ENCODE measurements at regions not wholly inside any gene's neighbourhood (a gene's known extent, or its start where the extent isn't known, plus 50 kb on each side); places are given as distances from the start of the nearest gene placed in this dataset.

DNA sequence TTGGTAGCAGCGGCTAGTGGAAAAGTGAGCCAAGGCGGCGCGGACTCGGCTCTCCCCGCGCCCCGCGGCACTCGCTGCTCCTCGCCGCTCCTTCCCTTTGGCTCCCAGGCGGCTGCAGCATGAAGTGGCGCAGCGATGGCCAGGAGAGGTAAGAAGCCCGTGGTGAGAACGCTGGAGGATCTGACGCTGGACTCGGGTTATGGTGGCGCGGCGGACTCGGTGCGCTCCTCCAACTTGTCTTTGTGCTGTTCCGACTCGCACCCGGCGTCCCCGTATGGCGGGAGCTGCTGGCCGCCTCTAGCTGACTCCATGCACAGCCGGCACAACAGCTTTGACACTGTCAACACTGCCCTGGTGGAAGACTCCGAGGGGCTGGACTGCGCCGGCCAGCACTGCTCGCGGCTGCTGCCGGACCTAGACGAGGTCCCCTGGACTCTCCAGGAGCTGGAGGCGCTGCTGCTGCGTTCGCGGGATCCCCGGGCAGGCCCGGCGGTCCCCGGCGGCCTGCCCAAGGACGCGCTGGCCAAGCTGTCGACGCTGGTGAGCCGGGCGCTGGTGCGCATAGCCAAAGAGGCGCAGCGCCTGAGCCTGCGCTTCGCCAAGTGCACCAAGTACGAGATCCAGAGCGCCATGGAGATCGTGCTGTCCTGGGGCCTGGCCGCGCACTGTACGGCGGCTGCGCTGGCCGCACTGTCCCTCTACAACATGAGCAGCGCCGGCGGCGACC is 225.6 kb upstream of the CRY1 start:
- intact Hi-C loops (cut with micrococcal nuclease), result loop anchor here (1.0 to 2.0 kb wide), 11 partner anchors 11 to 1018 kb away; partner anchors contain the start of genes CRY1, MTERF2 and PWP1

DNA sequence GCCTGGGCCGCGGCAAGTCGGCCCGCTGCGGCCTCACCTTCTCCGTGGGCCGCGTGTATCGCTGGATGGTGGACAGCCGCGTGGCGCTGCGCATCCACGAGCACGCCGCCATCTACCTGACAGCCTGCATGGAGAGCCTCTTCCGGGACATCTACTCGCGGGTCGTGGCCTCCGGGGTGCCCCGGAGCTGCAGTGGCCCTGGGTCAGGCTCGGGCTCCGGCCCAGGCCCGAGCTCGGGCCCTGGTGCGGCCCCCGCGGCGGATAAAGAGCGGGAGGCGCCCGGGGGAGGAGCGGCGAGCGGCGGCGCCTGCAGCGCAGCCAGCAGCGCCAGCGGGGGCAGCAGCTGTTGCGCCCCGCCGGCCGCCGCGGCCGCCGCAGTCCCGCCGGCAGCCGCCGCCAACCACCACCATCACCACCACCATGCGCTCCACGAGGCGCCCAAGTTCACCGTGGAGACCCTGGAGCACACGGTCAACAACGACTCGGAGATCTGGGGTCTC is 226.2 kb upstream of the CRY1 start:
- intact Hi-C loops (cut with micrococcal nuclease), result loop anchor here (2.0 to 10.0 kb wide), 8 partner anchors 333 to 1835 kb away; partner anchors contain the start of genes FICD, MTERF2, POLR3B and PRDM4

DNA sequence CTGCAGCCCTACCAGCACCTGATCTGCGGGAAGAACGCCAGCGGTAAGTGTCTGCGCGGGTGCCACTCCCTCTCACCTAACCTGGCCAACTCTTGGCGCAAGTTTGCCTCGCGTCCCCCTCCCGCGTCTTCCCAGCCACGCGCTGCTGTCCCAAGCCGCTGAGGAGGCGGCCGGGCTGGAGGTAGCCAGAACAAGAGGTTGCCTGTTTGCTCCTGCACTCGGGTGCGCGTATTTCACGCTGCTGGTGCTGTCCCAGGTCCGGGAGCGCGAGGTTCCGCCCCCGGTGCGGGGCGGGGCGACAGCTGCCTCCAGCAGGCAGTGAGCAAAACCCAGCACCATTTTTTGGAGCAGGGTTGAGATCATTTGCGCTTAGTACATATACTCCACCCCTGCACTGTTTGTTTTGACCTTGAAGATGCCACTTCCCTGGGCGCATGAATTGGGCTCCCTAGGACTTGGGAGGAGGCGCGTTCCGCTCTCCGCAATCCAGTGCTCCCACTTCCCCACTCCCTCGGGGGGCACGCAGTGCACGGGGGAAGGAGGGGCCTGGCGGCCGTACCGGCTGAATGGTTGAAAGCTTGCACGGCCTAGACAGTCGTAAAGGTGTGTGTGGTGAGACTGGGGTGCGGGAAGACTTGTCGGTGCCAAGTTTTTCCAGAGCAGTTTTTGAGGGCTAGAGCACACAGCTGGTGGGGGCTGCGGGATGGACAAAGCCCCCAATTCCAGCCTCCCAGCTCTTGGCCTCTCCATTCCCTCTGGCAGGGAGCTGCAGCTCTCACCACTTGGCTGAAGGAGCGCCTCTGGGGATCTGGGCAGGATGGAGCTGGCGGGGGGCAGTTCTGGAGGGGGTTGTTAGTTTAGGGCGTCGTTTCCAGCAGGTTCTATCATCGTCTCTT is 226.9 kb upstream of the CRY1 start:
- intact Hi-C loops (cut with micrococcal nuclease), result loop anchor here (2.0 to 10.0 kb wide), 6 partner anchors 441 to 1835 kb away; partner anchors contain the start of genes FICD, POLR3B, PRDM4 and USP30

DNA sequence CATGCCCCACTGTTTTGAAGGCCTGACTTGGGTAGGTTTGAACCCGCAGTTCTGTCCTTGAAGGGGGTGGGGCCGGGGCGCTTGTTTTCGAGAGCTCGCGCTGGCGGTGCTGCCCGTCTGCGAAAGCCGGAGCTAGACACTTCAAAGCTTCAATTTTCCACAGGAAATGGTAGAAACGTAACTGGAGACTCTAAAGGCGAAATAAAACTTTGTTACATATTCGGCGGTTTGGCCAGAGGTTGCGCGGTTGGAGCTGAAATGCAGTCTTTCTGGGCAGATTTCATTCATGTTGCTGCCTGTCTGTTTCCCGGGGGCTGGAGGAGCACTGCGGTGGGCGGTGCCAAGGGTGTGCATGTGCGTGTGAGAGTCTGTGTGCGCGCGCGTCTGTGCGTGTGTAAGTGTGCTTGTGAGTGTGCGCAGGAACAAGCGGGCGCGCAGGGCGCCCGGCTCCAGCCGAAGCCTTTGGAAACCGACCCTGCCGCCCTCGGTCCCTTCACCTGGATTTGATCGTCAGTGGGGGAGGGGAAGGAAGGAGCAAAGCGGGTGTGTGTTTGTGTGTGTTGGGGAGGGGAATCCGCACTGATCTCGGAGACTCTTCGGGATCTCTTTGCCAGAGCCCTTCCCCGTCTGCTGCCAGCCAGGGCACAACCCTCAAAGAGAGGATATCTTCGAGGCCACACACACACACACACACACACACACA is 227.7 kb upstream of the CRY1 start:
- intact Hi-C loops (cut with micrococcal nuclease), result loop anchor here (1.0 to 10.0 kb wide), 8 partner anchors 8 to 1834 kb away; partner anchors contain the start of genes FICD, POLR3B, PRDM4 and USP30

DNA sequence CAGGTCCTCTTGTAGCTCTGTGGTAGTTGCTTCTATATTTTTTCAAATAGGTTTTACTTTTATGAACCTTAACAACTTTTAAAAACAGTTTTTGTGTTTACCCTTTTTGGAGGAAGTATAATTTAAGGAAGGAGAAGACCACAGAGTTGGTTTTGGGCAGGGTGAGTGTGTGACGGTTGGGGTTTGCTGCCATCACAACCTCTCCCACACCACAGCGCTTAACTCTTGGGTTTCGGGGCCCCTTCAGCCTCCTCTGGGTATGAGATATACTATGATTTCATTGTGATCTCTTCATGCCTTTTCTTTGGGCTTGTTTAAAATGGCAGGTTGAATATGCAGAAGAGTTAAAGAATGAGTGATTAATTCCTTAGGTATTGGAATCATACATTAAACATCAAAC is 228.7 kb upstream of the CRY1 start:
- intact Hi-C loops (cut with micrococcal nuclease), result loop anchor here (1.0 to 10.0 kb wide), 6 partner anchors 30 to 1833 kb away; partner anchors contain the start of genes POLR3B and USP30

DNA sequence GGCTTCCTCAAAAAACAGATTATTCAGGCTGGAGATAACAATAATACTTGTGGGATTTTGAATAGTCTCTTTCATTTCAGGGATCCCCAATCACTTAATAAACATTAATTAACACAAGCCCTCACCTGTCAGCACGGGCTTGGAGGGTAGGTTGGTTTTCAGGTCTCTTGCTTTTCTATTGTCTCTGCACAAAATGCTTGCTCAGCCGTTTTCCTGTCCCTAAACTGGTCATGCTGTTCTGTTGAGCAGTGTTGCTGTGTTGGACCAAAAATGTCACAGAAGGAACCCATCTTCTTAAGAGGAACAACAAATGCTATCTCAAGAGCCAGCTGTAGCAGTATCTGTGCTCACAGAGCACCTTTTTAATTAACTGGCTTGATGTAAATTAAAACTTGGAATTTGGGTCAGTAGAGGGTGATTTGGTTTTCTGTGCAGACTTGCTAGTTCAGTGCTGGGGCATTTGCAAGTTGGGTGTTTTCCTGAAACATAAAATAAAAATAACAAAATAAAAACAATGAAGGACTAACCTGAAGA is 231.8 kb upstream of the CRY1 start:
- intact Hi-C loops (cut with micrococcal nuclease), result loop anchor here (10.0 kb wide), 1 partner anchor 1830 kb away; no protein-coding TSS in a partner anchor

DNA sequence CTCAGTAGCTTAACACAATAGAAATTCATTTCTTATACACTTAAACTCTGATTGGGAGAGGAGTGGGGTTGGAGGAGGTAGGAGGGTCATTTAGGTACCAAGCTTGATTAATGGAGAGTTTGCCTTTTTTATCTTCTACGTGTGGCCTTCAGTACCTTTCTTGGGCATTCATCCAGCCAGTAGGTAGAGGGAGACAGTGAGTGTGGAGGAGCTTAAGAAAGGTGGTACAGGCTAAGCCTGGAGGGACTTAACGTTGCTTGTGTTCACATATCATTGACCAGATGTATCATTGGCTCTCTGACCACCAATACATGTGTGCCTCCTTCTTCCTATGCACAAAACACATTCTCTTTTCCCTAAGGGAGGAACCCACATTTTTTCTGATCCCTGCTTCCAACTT is 232.9 kb upstream of the CRY1 start:
- intact Hi-C loops (cut with micrococcal nuclease), result loop anchor here (10.0 kb wide), 1 partner anchor 1829 kb away; no protein-coding TSS in a partner anchor

DNA sequence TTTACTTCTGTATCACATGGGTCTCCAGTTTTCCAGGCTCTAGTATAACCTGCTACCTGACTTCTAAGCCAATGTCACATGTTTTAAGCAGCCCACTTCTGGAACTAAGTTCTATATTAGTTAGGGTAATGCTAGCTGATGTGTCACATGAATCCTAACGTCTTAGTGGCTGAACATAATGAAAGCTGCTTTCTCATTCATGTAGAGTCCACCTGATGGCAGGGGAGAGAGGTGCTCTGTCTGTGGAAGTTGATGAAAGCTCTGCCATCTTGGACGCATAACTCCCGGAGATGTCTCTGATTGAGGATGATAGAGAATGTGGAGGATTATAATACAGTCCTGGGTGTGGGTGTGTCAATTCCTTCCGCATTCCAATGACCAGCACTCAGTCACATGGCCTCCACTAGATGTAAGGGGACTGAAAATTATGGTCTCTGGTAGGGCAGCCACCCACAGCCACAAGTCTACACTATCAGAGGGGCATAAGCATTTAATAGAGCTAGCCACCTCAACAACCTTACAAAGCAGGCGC is 234.4 kb upstream of the CRY1 start:
- intact Hi-C loops (cut with micrococcal nuclease), result loop anchor here (10.0 kb wide), 1 partner anchor 1827 kb away; no protein-coding TSS in a partner anchor

DNA sequence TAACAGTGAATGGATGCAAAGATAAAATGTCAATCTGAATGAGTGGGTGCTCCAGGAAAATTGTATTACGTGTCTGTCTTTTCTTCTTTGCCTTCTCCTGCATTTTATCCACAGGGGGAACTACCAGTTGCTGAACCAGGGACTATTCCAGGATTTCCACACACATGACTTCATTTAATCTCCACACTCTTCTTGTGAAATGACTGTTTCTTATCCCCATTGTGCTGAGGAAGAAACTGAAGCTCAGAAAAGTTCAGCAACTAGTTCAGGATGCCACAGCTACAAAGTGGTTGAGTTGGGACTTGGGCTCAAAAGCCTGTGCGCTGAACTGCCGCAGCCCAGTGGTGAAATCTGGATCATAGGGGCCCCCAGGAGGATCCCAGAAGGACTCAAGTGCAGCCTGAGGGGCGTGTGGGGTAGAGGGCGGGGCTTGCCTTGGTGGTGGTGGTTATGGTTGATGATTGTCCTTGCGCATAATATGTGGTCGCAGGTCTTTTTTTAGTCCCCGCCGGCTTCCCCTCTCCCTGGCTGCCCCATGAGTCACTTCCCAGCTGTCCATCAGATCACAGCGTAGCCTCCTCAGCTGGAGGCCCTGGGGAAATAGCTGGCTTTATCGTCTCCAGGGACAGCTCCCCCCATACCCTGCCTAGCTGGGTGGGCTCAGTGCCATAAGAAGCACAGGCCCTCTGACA is 235.2 kb upstream of the CRY1 start:
- intact Hi-C loops (cut with micrococcal nuclease), result loop anchor here (1.0 to 10.0 kb wide), 2 partner anchors 7 to 1826 kb away; no protein-coding TSS in a partner anchor

DNA sequence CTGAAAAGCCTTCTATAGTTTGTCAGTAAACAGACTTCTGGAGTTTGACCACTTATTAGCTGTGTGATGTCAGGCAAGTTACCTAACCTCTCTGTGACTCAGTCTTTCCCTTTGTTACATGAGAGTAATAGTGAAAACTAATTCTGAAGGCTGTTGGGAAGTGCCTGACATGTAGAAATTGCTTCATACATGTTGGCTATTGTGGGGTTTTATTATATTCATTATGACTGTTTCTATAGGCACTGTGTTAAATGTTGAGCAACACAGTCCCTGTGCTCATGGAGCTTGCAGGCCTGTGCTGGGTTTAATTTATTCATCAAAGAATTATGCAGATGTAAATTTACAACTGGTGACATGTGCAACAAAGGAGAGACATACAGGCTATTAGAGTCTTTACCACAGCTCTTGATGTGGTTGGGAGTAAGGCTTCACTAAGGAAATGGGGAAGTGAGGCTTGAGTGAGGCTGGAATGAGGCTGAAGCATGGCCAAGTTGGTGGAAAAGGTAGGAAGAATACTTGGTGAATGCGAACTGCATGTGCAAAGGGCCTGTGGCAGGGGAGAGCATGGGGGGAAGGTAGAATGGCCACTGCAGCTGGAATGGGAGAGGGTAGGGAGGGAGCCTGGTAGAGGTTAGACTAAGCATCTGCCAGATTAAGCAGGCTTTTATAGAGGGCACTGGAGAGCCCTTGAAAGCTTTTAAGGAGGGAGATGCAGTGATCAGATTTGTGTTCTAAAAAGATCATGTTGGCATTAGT is 236.4 kb upstream of the CRY1 start:
- intact Hi-C loops (cut with micrococcal nuclease), result loop anchor here (1.0 to 10.0 kb wide), 2 partner anchors 8 to 1825 kb away; no protein-coding TSS in a partner anchor

DNA sequence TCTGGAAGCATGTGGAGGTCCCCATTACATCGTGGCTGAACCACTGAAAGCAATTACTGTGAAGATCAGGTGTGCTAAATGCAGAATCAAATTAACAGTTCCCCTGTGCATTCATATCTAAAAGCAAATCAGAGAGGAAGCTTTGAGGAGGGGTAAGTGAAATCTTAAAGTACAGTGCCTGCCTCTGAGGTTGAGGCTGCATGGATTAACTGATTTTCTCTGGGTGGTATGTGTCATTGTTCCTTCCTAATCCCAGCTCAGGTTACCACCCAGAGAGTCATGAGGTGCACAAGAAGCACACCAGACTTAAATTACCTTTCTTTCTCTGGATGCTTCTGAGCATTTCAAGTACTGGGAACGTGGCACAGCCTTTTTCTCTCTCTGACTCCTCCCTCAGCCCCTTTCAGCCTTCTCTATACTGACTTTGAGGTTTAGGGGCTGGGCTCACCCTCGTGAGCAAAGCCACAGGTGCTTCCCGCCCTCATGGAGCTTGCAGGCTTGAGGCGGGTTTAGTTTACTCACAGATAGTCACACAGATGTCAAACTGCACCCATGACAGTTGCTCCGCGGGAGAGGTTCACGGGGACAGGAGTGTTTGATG is 237.6 kb upstream of the CRY1 start:
- intact Hi-C loops (cut with micrococcal nuclease), result no loop called here

DNA sequence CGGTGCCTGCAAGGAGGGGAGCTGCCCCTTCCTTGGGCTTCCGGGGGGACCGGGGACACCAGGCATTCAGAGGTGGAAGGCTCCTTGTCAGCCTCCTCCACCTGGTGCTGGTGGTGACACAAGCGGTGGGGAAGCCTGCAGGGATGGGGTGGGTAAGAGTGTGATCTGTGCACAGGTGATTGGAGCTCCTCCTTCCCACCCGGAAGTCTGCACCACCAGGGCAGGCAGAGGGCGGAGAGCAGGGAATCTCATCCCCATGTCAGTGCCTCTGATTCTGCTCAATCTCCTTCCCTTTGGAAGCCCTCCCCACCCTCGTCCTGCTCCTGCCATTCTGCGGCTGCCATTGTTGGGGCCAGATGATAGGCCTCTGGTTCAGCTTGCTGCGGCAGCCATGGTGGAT is 238.1 kb upstream of the CRY1 start:
- intact Hi-C loops (cut with micrococcal nuclease), result no loop called here

DNA sequence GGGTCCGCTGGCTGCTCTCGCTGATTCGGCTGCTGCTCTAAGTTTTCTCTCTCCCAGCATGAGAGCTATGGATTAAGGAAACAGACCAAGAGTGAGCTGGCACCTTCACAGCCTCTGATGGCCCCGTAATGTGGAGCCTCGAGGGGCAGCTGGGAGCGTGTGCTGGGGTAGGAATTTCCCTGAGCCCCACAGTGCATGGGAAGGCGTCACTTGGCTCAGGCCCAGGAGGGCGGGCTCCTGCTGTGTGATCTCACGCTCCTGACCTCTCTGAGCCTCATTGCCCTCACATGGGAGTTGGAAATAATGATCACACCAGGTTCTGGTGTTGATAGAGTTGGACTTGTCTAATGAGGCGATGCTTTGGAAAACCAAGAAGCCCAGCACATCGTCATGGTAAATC is 238.6 kb upstream of the CRY1 start:
- intact Hi-C loops (cut with micrococcal nuclease), result no loop called here

DNA sequence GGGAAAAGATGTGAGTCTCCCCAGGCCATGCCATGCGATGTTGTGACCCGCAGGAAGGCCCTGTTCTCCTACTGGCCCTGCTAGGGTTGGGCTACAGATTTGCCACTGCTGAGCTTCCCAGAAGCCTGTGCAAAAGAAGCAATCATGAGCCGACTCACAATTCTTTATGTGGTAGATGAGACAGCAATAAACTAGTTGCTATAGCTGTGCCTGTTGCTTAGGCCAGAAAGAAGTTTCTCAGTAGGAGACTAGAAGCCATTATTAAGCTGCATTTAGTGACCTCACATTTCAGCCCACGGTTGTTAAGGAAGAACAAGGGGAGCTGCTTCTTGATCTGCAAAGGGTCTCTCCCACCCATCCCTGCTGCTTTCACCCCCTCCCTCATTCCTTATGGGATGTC is 239.4 kb upstream of the CRY1 start:
- intact Hi-C loops (cut with micrococcal nuclease), result no loop called here

DNA sequence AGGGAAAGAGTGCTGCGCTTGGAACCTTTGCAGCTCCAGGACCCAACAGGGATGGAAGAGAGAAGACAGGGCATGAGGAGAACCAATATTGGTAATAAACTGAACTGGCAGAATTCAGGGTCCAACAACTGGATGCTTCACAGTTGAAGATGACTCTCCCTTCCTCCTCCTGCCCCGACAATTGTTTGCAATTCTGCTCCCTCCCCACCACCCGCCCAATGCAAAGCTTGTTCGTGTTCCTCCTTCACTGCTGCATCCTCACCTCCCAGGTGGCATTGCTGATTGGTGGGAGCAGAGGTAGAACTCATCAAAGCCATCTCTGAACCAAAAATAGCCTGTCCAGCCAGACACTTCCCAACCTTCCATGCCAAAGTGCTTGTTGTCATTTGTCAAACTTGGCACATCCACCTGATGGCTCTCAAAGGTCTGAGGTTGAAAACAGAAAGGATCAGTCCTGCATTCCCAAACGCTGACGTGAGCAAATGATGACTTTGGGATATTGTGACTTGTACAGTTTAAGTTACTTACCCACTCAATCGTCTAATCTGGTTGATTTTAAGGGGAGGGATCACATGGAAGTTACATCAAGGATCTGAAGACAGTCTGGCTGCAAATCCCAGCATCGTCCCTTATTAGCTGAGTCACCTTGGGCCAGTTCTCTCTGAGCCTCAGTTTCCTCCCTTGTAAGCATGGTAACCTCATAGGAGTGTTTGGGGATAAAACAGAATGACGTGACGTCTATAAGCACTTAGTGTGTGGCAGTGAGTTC is 242.6 kb upstream of the CRY1 start:
- intact Hi-C loops (cut with micrococcal nuclease), result no loop called here

DNA sequence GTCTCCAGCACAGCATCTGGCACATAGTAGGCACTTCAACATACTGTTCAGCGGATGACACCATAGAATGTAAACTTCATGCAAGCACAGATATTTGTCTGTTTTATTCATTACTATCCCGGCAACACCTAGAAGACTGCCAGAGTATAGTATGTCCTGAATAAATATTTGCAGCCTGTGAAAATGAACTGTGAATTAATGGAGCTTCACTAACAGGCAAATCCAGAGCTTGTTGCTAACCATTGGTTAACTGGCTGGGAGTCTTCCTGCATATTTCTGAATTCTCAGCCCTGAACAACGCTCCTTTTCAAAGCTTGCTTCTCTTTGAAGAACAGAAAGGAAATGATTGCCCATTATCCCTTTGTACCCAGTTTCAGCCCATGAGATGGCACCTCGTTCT is 243.3 kb upstream of the CRY1 start:
- intact Hi-C loops (cut with micrococcal nuclease), result no loop called here

DNA sequence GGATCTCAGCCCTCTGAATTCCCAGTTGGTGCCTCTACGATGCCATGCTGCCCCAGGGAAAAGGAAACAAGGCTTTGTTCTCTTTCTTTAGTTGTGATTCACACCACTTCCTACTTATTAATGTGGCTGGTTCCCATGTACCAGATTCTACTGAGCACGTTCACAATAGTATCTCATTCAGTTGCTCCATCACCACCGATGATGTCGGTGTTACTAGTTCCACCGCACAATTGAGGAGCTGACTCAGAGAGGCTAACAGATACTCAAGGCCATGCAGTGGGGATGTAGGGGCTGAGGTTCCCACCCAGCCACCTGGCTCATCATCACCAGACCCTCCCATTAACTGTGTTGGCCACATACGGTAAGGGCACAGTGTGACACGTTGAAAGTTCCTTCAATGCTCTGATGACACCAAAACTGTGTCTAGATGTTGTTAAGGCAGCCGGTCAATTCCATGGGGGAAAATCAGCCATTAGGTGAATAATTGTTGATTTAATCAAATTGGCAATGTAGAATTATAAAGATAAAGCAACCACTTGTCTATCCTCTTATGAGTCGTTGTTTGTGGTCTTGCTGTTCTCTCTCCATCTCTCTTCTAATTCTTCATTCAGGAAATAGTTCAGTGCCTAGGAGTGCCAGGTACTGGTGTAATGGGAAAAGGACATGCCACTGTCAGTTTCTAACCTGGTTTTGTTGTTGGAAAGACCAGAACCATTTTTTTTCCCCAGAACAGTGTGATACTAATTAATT is 244.2 kb upstream of the CRY1 start:
- intact Hi-C loops (cut with micrococcal nuclease), result no loop called here

Data from T-helper 1 cell treated with Interleukin-12 subunit alpha and Interleukin-12 subunit beta and Interleukin-4 antibody, amounts not matched to agents 30 ng/mL and 1 ng/mL, for 36 hours (primary cell).